ENCODE measurements at regions not wholly inside any gene's neighbourhood (a gene's known extent, or its start where the extent isn't known, plus 50 kb on each side); places are given as distances from the start of the nearest gene placed in this dataset.

DNA sequence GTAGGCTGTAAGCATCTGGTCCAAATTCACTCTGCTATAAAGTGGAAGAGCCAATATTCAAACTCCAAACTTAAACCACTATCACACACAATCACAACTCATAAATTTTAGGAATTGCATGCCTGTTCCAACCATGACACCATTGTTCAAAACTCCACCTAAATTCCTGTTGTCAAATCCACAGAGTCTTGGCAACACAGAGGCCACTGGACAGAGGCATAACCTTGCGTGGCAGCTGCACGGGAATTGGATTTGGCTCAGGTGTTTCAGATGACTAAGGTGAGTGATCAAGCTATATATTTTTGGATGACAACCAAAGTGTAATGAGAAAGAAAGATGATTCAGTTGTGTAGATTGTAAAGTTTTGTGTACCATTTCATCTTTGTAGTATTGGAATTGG, 422.7 kb upstream of the TNP1 start:
- Mint-ChIP-seq H3K4me1 (no peaks in the 10 kb centered on the region), H3K27ac (no peak overlapping the region), H3K4me3 (no peak overlapping the region), H3K9me3 (no peaks in the 10 kb centered on the region), H3K27me3 (no peaks in the 10 kb centered on the region), H3K36me3 (ENCODE audit: low read depth) (no peaks in the 10 kb centered on the region)
- no peak for DNase-seq
- no peak for ATAC-seq

DNA sequence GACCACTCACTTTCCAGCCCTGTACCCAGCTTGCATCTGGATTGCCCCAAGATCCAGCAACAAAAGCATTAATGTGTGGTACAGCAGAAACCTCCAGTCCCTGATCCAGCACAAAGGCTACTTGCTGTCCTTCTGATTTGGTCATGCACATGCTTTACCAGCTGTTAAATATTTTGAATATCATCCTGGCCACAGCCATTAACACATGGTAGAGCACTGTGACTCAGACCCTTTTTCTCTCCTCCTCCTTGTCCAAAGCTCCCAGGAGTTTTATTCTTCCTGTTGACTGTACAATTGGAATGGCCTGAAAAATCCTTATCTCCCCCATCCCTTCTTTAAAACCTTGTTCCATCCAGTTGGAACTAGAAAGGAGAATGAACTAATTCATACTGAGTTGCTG, 419.7 kb upstream of the TNP1 start:
- Mint-ChIP-seq H3K4me1 (no peaks in the 10 kb centered on the region), H3K9me3 (no peaks in the 10 kb centered on the region), H3K27ac (no peak overlapping the region), H3K27me3 (no peaks in the 10 kb centered on the region), H3K4me3 (no peak overlapping the region), H3K36me3 (ENCODE audit: low read depth) (no peaks in the 10 kb centered on the region)
- ATAC-seq, result no peak
- DNase-seq, result no peak

DNA sequence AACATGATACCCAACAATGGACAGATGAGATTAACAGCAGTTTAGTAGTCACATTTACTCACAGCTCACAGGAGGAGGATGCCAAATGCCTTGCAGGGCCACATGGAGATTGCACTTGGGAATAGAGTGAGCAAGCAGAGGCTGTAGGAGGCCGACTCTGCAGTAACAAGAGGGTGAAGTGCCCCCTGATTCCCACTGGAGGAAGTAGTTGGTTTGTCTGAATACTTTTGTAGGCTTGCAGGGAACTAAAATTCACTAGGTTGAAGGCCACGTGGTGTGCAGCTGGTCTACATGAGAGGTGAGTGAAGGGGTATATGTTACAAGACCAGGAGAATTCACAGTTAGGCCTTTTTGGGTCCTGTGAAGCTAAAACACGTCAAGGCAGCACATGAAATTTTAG, 419.3 kb upstream of the TNP1 start:
- ATAC-seq (no peak), DNase-seq (no peak)
- H3K9me3 Mint-ChIP-seq, result no peaks in the 10 kb centered on the region
- no peak overlapping the region for H3K4me3 Mint-ChIP-seq
- H3K27ac Mint-ChIP-seq, result no peak overlapping the region
- no peaks in the 10 kb centered on the region for H3K4me1 Mint-ChIP-seq
- no peaks in the 10 kb centered on the region for H3K27me3 Mint-ChIP-seq
- no peaks in the 10 kb centered on the region for H3K36me3 Mint-ChIP-seq (ENCODE audit: low read depth)

DNA sequence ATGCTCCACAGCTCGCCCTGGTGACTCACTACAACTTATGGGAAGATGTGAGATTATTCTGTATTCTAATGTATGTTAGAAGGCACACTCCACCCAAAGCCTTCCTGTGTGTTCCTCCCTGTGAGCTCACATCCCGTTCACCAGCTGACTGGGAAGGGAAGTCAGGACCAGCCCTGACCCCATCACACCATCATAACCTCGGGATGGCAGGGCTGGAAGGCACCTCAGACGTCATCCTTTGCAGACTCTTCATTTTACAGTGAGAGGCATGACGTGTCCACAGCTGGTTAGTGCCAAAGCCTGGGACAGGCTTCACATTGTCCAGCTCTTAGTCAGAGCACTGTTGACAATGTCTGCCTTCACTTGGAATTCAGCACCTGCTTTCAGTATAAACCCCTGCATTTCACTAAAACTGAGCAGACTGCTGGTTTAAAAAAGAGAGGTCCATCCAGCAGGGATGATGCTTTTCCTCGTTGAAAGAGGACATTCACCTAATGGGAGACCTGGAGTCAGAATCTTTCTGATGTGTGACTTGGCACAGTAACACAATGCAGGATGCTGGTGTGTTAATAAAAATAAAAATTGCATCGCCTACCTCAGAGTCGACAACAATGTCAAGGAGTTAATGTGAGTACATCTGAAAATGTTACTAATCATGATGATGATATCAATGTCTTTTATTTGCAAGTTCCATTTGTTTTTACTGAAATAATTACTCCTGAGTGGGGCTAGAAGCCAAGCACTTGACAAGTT, 418.0 kb upstream of the TNP1 start:
- Mint-ChIP-seq H3K36me3 (ENCODE audit: low read depth) (no peaks in the 10 kb centered on the region), H3K9me3 (no peaks in the 10 kb centered on the region), H3K27ac (no peak overlapping the region), H3K4me3 (no peak overlapping the region), H3K4me1 (no peaks in the 10 kb centered on the region), H3K27me3 (no peaks in the 10 kb centered on the region)
- ATAC-seq (no peak), DNase-seq (no peak)

DNA sequence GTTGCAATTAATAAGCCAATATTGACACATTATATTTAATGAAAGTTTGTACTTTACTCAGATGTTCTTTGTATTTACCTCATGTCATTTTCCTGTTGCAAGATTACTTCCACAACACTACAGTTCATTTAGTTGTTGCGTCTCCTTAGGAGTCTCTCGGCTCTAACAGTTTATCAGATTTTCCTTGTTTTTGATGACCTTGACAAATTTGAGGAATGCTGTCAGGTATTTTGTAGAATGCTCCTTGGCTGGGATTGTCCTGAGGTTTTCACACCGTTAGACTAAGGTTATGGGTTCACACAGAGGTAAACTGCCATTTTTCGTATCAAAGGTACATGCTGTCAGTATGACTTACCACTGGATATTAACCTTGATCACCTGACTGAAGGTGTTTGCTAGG, 416.6 kb upstream of the TNP1 start:
- no peak overlapping the region for H3K27ac Mint-ChIP-seq
- H3K9me3 Mint-ChIP-seq, result no peaks in the 10 kb centered on the region
- DNase-seq (no peak), ATAC-seq (no peak)
- H3K4me3 Mint-ChIP-seq, result no peak overlapping the region
- no peaks in the 10 kb centered on the region for H3K36me3 Mint-ChIP-seq (ENCODE audit: low read depth)
- no peaks in the 10 kb centered on the region for H3K4me1 Mint-ChIP-seq
- H3K27me3 Mint-ChIP-seq, result no peaks in the 10 kb centered on the region

DNA sequence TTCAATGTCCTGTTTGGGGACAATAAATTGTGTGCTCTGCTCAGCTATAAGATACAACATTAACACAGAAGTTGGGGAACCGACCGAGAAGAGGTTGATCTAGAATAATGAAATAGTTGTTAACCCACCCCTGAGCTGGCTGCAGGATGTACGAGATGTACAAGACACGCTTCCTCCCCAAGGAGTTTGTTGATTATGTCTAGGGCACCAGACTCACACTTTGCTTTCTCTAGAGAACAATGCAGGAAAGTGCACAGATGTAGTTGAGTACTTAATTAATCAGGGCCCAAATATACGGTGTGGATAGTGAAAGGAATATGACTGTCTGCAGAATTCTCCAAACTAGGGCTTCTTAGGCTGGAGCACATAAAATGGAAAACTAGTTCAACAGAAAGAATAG, 415.2 kb upstream of the TNP1 start:
- no peaks in the 10 kb centered on the region for H3K9me3 Mint-ChIP-seq
- H3K27ac Mint-ChIP-seq, result no peak overlapping the region
- H3K4me1 Mint-ChIP-seq, result no peaks in the 10 kb centered on the region
- no peak overlapping the region for H3K4me3 Mint-ChIP-seq
- ATAC-seq (no peak), DNase-seq (no peak)
- H3K36me3 Mint-ChIP-seq (ENCODE audit: low read depth), result no peaks in the 10 kb centered on the region
- peaks cover 2% of the 10 kb centered on the region for H3K27me3 Mint-ChIP-seq

DNA sequence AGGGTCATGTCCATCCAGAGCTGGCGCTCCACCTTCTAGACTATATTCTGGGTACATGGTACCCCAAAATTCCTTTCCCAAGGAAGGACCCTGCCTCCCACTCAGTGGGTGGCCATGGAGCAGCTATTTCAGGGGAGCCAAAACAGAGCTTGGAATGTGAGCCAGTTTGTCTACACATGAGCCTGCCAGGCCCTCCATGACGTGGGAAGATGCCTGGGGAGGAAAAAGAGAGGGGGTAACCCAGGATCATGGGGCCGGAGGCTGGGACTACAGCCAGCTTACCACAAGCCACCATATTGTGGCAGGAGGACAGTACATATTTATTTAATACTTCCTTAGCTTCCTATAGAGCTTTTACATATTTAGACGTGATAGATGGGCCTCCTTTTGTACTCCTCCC, 414.7 kb upstream of the TNP1 start:
- H3K27me3 Mint-ChIP-seq, result peaks cover 6% of the 10 kb centered on the region
- H3K36me3 Mint-ChIP-seq (ENCODE audit: low read depth), result no peaks in the 10 kb centered on the region
- no peak for ATAC-seq
- no peak for DNase-seq
- H3K9me3 Mint-ChIP-seq, result no peaks in the 10 kb centered on the region
- no peak overlapping the region for H3K4me3 Mint-ChIP-seq
- H3K27ac Mint-ChIP-seq, result no peak overlapping the region
- H3K4me1 Mint-ChIP-seq, result no peaks in the 10 kb centered on the region

DNA sequence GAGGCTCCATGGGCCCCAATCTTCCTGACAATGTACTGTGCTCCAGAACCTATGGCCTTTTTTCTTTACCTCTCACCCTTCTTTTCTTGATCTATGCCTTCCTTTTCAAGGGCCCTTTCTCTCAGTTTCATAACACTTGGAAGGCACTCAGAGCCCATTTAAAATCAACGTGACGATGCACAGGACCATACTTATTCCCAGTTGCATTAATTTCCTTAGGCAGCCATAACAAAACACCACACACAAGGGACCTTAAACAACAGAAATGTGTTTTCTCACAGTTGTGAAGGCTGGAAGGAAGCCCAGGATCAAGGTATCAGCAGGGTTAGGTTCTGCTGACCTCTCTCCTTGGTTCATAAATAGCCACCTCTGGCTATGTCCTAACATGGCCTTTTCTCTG, 414.0 kb upstream of the TNP1 start:
- Mint-ChIP-seq H3K27me3 (peaks cover 6% of the 10 kb centered on the region), H3K4me3 (no peak overlapping the region)

DNA sequence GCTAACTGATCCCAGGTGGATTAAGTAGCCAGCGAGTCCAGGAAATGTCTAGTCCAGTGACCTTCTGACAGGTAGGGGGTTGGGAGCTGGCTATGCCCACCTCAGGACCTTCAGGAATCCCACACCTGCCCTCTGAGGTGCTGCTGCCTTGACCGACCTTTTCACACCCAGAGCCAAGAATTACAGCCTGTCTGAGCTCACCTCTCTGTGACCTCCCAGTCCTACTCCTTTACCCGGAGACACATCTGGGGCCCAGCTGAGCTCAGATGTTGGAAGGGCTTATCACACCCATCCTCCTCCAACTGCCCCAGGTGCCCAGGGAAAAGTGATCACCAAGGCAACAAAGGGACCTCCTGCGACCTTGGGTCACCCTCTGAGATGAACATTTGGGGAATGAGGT, 413.3 kb upstream of the TNP1 start:
- Mint-ChIP-seq H3K4me1 (no peaks in the 10 kb centered on the region), H3K27me3 (peaks cover 6% of the 10 kb centered on the region)

More for the DNA sequence above, 414.0 kb upstream of the TNP1 start:
- ATAC-seq (no peak), DNase-seq (no peak)
- H3K4me1 Mint-ChIP-seq, result no peaks in the 10 kb centered on the region
- no peaks in the 10 kb centered on the region for H3K36me3 Mint-ChIP-seq (ENCODE audit: low read depth)
- no peaks in the 10 kb centered on the region for H3K9me3 Mint-ChIP-seq
- no peak overlapping the region for H3K27ac Mint-ChIP-seq

DNA sequence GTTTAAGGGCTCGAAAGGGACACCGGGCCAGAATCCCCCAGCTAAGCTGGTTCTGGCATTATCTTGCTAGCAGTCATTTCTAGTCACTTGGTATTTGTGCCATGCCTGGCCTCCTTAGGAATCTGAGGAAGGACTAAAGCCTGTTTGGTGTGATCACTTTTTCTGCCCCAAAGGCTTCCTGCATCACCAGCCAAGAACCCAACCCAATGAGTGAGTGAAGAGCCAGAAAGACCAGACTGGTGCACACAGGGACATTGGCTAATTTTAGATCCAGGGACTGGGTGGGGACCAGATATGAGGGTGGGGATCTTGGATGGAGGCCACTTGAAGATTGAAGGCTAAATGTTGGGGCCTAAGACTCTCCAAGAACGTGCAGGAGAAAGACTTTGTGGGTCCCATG, 411.9 kb upstream of the TNP1 start:
- H3K9me3 Mint-ChIP-seq, result peaks cover 6% of the 10 kb centered on the region
- no peak overlapping the region for H3K27ac Mint-ChIP-seq
- H3K4me1 Mint-ChIP-seq, result no peaks in the 10 kb centered on the region

More for the DNA sequence above, 413.3 kb upstream of the TNP1 start:
- Mint-ChIP-seq H3K9me3 (peaks cover under 1% of the 10 kb centered on the region), H3K4me3 (no peak overlapping the region), H3K36me3 (ENCODE audit: low read depth) (no peaks in the 10 kb centered on the region), H3K27ac (no peak overlapping the region)
- ATAC-seq (no peak), DNase-seq (no peak)

DNA sequence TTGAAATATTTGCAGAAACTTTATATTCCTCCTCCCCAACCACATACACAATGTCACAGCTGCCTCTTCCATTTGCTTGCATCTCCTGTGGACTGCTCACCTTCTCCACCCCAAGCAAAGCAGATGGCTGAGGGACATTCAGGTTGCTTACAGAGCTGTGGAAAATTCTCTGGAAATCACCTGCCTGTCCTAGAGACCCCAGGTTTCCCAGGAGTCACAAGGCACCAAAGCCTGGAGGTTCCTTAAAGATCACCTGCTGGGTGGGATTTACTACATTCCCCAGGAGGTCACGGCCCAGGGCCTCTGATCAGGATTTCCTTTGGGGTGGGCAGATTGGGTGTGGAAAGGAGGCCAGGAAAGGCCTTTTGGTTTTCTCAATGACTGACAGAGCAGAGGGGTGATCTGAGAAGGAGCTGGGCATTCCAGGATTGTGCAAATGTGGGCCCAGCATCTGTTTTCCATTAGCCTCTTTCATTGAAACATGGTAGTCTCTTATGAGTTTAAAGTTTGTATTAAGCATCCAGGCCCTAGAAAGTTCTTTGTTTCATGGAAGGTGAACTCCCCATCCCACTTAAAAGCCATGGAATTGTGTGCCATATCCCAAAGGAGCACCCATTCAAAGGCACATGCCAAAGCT, 410.7 kb upstream of the TNP1 start:
- H3K36me3 Mint-ChIP-seq (ENCODE audit: low read depth), result no peaks in the 10 kb centered on the region
- no peaks in the 10 kb centered on the region for H3K4me1 Mint-ChIP-seq
- DNase-seq (no peak), ATAC-seq (no peak)
- H3K4me3 Mint-ChIP-seq, result no peak overlapping the region
- H3K27ac Mint-ChIP-seq, result no peak overlapping the region
- peaks cover 6% of the 10 kb centered on the region for H3K9me3 Mint-ChIP-seq
- H3K27me3 Mint-ChIP-seq, result peaks cover 19% of the 10 kb centered on the region

More for the DNA sequence above, 411.9 kb upstream of the TNP1 start:
- Mint-ChIP-seq H3K27me3 (peaks cover 14% of the 10 kb centered on the region), H3K4me3 (no peak overlapping the region), H3K36me3 (ENCODE audit: low read depth) (no peaks in the 10 kb centered on the region)
- DNase-seq, result no peak
- ATAC-seq, result no peak

DNA sequence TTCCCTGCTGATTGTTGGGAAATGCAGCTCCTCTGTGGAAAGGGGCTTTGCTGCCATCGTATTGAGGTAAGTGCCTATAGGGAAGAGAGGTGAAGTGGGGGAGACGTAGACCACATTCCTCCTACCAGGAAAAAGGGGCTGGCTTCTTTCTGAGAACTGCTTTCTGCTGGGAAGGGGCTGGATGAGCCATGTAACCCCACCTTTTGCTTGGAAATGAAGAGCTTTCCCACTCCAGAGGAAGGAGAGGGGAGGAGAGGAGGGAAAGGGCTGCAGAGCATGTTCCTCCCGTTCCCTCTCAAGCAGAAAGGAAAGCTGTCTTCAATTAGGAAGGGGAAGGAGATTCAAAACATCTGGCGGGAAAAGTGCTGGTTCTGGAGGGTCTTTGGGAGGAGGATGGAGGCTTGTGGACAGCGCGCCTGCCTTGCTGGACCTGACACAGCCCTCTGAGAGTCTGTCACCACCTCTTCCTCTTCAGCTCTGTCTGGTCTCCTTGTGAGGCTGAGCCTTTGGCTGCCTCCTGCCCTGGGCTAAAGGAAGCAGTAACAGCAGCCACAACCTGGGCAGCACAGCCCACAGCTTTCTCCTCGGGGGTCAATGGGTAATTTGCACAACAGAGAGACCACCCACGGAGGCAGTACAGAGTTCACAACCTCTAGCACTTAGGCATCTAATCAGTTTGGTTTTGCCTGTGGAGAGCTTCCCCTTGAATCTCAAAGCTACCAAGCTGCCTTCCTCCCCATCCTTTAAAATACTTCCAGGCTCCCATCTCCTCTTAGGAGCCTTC, 410.0 kb upstream of the TNP1 start:
- peaks cover 19% of the 10 kb centered on the region for H3K27me3 Mint-ChIP-seq
- no peak overlapping the region for H3K27ac Mint-ChIP-seq
- H3K4me3 Mint-ChIP-seq, result no peak overlapping the region
- no peaks in the 10 kb centered on the region for H3K36me3 Mint-ChIP-seq (ENCODE audit: low read depth)
- ATAC-seq, result no peak
- DNase-seq, result no peak
- peaks cover 6% of the 10 kb centered on the region for H3K9me3 Mint-ChIP-seq
- H3K4me1 Mint-ChIP-seq, result no peaks in the 10 kb centered on the region

DNA sequence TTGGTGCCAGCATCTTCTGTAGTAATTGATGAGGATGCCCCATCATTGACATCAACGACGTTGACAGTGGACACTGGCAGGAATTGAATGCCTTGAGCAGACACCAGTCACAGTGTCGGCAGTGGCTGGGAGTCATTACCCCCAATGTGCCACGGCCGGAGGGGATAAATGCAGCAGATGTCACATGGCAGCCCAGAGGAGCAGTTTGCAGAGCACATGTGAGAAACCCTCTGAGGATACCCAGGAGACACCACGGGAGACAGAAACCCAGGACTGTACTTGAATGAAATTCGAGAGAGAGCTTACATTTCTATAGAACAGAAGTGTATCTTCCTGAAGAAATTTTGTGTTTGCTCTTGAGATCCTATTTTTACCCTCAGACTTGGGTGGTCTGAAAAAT, 409.1 kb upstream of the TNP1 start:
- DNase-seq, result no peak
- Mint-ChIP-seq H3K36me3 (ENCODE audit: low read depth) (no peaks in the 10 kb centered on the region), H3K4me1 (no peaks in the 10 kb centered on the region), H3K4me3 (no peak overlapping the region), H3K27ac (no peak overlapping the region), H3K9me3 (peaks cover 6% of the 10 kb centered on the region), H3K27me3 (peaks cover 22% of the 10 kb centered on the region)
- ATAC-seq, result no peak

DNA sequence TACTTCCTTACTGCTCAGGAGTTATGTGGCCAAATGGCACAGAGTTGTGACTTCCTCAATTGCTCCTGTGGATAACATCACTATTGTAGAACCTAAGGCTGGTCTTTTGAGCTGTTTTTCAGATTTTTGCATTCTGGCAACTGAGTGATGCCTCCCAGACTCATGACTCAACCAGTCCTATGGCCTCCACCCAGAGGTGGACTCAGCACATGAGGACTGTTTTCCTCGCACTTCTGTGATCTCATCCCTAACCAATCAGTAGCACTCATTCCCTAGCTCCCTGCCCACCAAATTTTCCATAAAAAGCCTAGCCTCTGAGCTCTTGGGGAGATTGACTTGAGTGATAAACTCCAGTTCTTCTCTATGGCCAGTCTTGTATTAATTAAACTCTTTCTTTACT, 407.9 kb upstream of the TNP1 start:
- H3K36me3 Mint-ChIP-seq (ENCODE audit: low read depth), result no peaks in the 10 kb centered on the region
- peaks cover 6% of the 10 kb centered on the region for H3K9me3 Mint-ChIP-seq
- DNase-seq, result no peak
- no peaks in the 10 kb centered on the region for H3K4me1 Mint-ChIP-seq
- H3K27ac Mint-ChIP-seq, result no peak overlapping the region
- ATAC-seq, result no peak
- no peak overlapping the region for H3K4me3 Mint-ChIP-seq
- H3K27me3 Mint-ChIP-seq, result peaks cover 26% of the 10 kb centered on the region

DNA sequence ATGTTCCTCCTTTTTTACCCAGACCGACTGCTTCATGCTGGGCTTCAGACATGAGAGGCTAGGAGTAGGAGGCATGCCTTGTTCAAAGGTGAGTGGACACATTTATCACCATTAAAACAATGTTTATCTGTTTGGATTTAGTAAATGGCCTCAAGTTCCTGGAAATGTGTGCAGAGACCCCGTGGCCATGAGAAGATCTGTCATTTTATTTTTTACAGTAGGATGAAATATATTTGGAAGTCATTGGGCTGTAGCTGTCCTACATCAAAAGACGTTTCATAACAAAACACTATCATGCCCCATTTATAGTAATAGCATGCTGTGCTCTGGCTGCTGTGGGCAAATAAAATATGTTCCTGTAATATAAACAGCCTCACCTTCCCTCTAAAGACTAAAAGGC, 403.9 kb upstream of the TNP1 start:
- H3K27ac Mint-ChIP-seq, result no peak overlapping the region
- peaks cover 25% of the 10 kb centered on the region for H3K27me3 Mint-ChIP-seq
- DNase-seq (no peak), ATAC-seq (no peak)
- peaks cover 6% of the 10 kb centered on the region for H3K9me3 Mint-ChIP-seq
- H3K4me3 Mint-ChIP-seq, result no peak overlapping the region
- H3K36me3 Mint-ChIP-seq (ENCODE audit: low read depth), result no peaks in the 10 kb centered on the region
- no peaks in the 10 kb centered on the region for H3K4me1 Mint-ChIP-seq
